HUES64 (cell line): ENCODE measurements at regions not wholly inside any gene's neighbourhood (a gene's known extent, or its start where the extent isn't known, plus 50 kb on each side); places are given as distances from the start of the nearest gene placed in this dataset.
A peak's percentile ranks its signal among the peaks of the same experiment; 100 is the strongest.

Experiments used
- H3K27ac ChIP-seq: 2 replicates; pipeline ENCODE4 v1.7.0; 2013; ENCODE audit warnings: low read depth, low read length, inconsistent platforms
- H3K27me3 ChIP-seq: 2 replicates; pipeline ENCODE4 v1.6.1; 2013; ENCODE audit warnings: mild to moderate bottlenecking, low read length; ENCODE audit not compliant: insufficient read depth
- H3K36me3 ChIP-seq: 2 replicates; pipeline ENCODE4 v1.6.1; 2013; ENCODE audit warnings: mild to moderate bottlenecking, low read length; ENCODE audit not compliant: insufficient read depth
- H3K4me1 ChIP-seq: 2 replicates; pipeline ENCODE4 v1.6.1; 2013; ENCODE audit warnings: mild to moderate bottlenecking, low read length, moderate library complexity; ENCODE audit not compliant: insufficient read depth
- H3K4me3 ChIP-seq: 2 replicates; pipeline ENCODE4 v1.5.1; 2013; ENCODE audit warnings: mild to moderate bottlenecking, low read length, moderate library complexity
- H3K9ac ChIP-seq: 2 replicates; pipeline ENCODE4 v1.6.1; 2013; ENCODE audit warnings: mild to moderate bottlenecking, low read depth, low read length
- H3K9me3 ChIP-seq: 2 replicates; pipeline ENCODE4 v1.6.1; 2013; ENCODE audit warnings: low read depth, low read length; ENCODE audit not compliant: insufficient read depth
- WGBS: fragments of 150-250, 120-280 bp; methylation state at CpG from one replicate; pipeline ENCODE4 v1.1.7; 2013; ENCODE audit warnings: missing lambda C conversion rate; 5-methylcytosine and 5-hydroxymethylcytosine counted together

DNA sequence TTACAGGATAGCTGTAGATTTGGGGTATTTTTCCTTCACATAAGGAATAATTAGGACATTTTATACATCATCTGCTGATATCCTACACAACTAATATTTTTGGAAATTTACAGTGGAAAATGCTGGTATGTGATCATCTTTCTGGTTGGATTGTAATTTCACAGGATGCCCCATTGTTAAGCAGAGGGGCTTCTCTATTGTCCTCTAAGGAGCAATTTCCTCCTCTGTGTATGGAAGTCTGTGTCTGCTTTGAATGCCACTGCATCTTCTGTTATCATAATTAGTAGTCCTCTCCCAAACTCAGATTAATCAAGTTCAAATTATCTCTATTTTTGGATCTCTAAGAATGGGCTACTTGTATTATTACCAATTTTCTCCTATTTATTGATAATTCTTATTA lies 988.1 kb upstream of the B3GALT2 start:
- Histone ChIP-seq H3K4me1 (peaks cover 34% of the 10 kb centered on the region), H3K4me3 (no peak overlapping the region), H3K27ac (peak overlapping the region; percentile 67), H3K27me3 (no peaks in the 10 kb centered on the region), H3K9me3 (no peaks in the 10 kb centered on the region), H3K9ac (no peak overlapping the region), H3K36me3 (no peaks in the 10 kb centered on the region)

DNA sequence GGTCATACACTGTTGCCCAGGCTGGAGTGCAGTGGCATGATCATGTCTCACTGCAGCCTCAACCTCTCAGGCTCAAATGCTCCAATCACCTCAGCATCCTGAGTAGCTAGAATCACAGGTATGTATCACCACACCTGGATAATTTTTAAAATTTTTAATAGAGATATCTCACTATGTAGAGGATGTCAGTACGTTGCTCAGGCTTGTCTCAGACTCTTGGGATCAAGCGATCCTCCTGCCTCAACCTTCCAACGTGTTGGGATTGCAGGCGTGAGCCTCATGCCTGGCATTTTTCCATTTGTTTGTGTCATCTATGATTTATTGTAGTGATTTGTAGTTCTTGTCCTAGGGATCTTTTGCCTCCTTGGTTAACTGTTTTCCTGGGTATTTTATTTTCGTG lies 985.2 kb upstream of the B3GALT2 start:
- peaks cover 31% of the 10 kb centered on the region for H3K4me1 ChIP-seq
- H3K9ac ChIP-seq, result no peak overlapping the region
- no peak overlapping the region for H3K27ac ChIP-seq
- no peak overlapping the region for H3K4me3 ChIP-seq
- H3K9me3 ChIP-seq, result no peaks in the 10 kb centered on the region
- H3K27me3 ChIP-seq, result no peaks in the 10 kb centered on the region
- WGBS, result 95% methylated on average over 5 of the region's 5 CpGs
- no peaks in the 10 kb centered on the region for H3K36me3 ChIP-seq

DNA sequence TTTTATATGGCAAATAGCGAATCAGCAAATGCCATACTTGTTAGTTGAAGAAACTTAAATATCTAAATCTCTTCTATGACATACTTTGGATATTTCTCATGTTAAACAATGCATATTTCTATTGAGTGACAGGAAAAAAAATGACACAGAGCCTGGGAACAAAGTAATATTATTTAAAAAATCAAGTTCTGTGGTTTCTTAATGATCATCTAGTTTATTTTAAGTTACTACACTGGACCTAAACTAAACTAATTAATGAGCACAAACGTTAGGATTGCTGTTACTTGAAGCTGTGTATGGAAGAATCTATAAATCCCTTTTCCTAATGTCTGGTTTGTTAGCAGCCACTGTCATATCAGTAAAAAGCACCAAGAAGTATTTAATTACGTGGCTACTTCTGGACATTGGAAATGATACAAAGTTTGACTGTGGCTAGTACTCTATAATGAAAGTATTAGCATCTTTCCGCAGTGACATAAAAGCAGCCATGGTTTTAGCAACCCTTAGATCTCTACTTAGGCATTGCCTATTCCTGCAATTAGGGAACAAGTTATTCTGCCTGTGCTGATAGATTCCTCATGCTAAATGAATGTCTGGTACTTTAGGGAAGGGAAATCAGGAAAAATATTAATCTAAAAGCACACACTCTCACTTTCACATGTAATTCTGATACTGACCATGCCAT lies 981.7 kb upstream of the B3GALT2 start:
- no peaks in the 10 kb centered on the region for H3K36me3 ChIP-seq
- H3K4me3 ChIP-seq, result no peak overlapping the region
- no peak overlapping the region for H3K9ac ChIP-seq
- H3K4me1 ChIP-seq, result no peaks in the 10 kb centered on the region
- H3K27me3 ChIP-seq, result no peaks in the 10 kb centered on the region
- H3K9me3 ChIP-seq, result no peaks in the 10 kb centered on the region
- no peak overlapping the region for H3K27ac ChIP-seq
- 93% methylated on average over 2 of the region's 4 CpGs for WGBS

DNA sequence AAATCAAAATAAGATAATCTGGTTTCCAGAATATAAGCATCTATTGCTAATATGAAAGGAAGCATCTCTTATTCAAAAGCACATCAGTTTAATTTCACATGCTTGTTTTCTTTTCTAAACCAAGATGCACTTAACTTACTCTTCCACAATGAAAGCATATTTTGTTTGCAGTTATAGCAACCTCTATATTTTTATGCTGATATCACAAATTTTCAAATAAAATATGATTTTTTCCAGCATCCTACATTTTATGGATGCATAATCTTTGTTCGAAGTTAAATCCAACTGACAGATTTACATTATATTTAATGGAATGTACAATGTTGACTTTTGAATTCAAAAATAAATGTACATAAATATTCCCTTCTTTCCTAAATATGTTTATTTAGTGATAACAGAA lies 978.3 kb upstream of the B3GALT2 start:
- no peak overlapping the region for H3K4me3 ChIP-seq
- WGBS, result no CpG with 5 or more reads among the region's 1 CpG
- H3K36me3 ChIP-seq, result no peaks in the 10 kb centered on the region
- no peaks in the 10 kb centered on the region for H3K4me1 ChIP-seq
- no peak overlapping the region for H3K27ac ChIP-seq
- H3K27me3 ChIP-seq, result no peaks in the 10 kb centered on the region
- no peaks in the 10 kb centered on the region for H3K9me3 ChIP-seq
- no peak overlapping the region for H3K9ac ChIP-seq

DNA sequence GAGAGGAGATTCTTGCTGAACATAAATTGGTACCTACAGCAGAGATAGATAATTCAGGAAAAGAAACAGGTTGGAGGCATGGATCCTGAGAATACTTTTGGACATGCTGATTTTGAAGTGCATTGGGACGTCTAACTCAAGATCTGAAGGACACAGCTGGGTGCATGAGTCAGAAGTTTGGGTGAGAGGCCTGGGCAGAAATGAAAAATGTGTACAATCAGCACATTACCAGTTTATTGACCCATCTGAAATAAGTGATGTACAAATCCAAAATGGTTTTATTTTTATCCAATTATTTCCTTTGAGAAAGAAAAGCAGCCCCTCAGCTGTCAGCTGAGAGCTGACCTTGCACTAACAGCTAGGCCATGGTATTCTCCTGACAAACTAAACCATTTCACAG lies 975.2 kb upstream of the B3GALT2 start:
- 93% methylated on average over 1 of the region's 1 CpG for WGBS
- no peaks in the 10 kb centered on the region for H3K36me3 ChIP-seq
- H3K4me3 ChIP-seq, result no peak overlapping the region
- H3K9me3 ChIP-seq, result no peaks in the 10 kb centered on the region
- no peak overlapping the region for H3K27ac ChIP-seq
- H3K27me3 ChIP-seq, result no peaks in the 10 kb centered on the region
- H3K4me1 ChIP-seq, result no peaks in the 10 kb centered on the region
- H3K9ac ChIP-seq, result no peak overlapping the region

DNA sequence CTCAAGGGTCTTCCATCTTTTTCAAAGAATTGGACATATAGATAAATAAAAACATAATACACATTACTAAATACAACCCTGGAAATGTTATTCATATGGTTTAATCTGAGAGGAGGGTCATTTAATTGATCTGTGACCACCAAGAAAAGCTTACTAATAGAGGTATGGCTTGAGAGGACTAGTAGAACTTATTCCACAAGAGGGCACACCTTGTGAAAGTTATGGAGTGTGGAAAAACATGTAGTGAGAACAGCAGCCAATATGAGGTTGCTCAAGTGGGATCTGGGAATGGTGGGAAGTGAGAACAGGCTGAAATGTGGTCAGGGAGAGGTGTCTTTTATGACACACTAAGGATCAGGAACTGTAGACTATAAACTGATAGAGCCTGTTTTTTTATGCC lies 973.5 kb upstream of the B3GALT2 start:
- Histone ChIP-seq H3K36me3 (no peaks in the 10 kb centered on the region), H3K27me3 (no peaks in the 10 kb centered on the region), H3K9ac (no peak overlapping the region), H3K9me3 (no peaks in the 10 kb centered on the region), H3K27ac (no peak overlapping the region), H3K4me3 (no peak overlapping the region), H3K4me1 (no peaks in the 10 kb centered on the region)

DNA sequence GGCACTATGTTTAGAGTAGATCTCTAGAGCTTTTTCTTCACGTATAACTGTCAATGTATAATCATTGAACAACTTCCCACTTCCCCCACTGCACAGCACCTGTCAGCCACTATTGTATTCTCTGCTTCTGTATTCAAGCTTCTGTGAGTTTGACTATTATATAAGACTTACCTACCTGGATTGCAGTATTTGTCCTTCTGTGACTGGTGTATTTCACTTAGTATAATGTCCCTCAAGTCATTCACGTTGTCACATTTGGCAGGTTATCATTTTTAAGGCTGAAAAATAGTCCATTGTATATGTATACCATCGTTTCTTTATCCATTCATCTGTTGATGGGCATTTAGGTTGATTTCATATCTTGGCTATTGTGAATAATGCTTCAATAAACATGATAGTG lies 969.5 kb upstream of the B3GALT2 start:
- Histone ChIP-seq H3K9me3 (no peaks in the 10 kb centered on the region), H3K27ac (no peak overlapping the region), H3K4me1 (no peaks in the 10 kb centered on the region), H3K4me3 (no peak overlapping the region), H3K9ac (no peak overlapping the region), H3K27me3 (no peaks in the 10 kb centered on the region), H3K36me3 (no peaks in the 10 kb centered on the region)
- 91% methylated on average over 3 of the region's 3 CpGs for WGBS

DNA sequence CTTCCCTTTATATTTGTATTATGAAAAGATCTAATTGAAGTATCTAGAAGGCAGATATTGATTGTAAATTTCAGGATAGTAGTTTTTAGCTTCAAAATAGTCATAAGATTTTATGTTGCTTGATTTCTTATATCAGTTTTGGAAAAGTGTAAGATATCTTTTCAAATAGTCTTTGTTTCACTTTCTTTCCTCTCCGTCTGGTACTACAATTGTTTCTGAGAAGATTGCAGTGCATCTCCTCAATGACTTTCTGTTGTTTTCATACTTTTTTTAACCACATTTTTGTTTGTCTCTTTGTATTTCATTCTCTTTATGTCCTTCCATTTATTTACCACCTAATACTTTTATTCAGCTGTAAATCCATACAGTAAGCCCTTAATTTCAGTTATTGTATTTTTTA lies 964.6 kb upstream of the B3GALT2 start:
- Histone ChIP-seq H3K27ac (no peak overlapping the region), H3K27me3 (no peaks in the 10 kb centered on the region), H3K9ac (no peak overlapping the region), H3K4me1 (no peaks in the 10 kb centered on the region), H3K36me3 (no peaks in the 10 kb centered on the region), H3K9me3 (no peaks in the 10 kb centered on the region), H3K4me3 (no peak overlapping the region)
- WGBS, result 89% methylated on average over 1 of the region's 1 CpG

DNA sequence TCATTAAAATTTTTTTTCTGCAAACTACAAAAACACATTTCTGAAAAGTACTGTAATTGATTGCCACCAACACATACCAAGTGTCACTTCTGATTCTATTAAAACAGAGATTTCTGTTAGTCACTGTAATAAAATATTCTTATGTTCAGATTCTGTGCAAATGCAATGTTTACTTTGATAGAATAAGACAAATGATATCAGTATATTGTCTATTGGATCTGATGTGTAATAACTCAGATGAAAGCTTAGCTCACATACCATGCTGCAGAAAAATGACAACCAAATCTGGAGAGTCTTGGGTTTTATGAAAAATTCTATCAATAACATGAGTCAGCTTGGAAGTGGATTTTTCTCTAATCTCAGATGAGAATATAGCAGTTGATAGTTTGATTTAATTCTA lies 963.8 kb upstream of the B3GALT2 start:
- H3K27me3 ChIP-seq, result no peaks in the 10 kb centered on the region
- no peak overlapping the region for H3K4me3 ChIP-seq
- H3K9me3 ChIP-seq, result no peaks in the 10 kb centered on the region
- H3K36me3 ChIP-seq, result no peaks in the 10 kb centered on the region
- H3K4me1 ChIP-seq, result no peaks in the 10 kb centered on the region
- H3K9ac ChIP-seq, result no peak overlapping the region
- H3K27ac ChIP-seq, result no peak overlapping the region

DNA sequence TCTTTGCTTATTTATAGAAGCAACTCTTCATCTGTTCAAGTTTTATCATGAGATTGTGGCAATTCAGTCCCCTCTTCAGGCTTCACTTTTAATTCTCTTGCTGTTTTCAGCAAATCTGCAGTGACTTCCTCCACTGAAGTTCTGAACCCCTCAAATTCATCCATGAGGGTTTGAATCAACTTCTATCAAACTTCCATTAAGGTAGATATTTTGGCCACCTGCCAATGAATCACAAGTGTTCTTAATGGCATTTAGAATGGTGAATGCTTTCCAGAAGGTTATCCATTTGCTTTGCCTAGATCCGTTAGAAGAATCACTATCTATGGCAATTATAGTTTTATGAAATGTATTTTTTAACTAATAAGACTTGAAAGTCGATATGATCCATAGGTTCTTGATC lies 946.7 kb upstream of the B3GALT2 start:
- 94% methylated on average over 2 of the region's 2 CpGs for WGBS
- Histone ChIP-seq H3K27me3 (no peaks in the 10 kb centered on the region), H3K4me1 (no peaks in the 10 kb centered on the region)

DNA sequence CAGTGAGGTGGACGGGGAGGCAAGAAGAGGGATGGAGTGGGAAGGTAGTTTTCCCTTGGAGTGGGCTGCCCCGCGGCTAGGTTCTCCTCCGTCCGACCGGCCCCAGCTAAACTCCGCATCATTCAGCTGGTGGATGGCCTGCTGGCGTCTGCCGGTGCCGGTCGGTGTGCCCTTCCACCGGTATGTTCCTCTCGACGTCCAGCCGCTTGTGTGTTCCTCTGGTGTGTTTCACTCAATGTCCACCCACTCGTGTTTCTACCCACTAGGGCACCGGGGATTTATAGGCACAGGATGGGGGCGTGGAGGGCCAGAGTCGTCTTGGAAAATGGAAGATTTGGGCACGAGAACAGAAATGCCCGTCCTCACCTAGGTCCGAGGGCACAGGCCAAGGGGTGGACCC lies 931.7 kb upstream of the B3GALT2 start:
- H3K4me3 ChIP-seq, result no peak overlapping the region
- no peak overlapping the region for H3K27ac ChIP-seq
- no peak overlapping the region for H3K9ac ChIP-seq
- no peaks in the 10 kb centered on the region for H3K4me1 ChIP-seq
- H3K36me3 ChIP-seq, result no peaks in the 10 kb centered on the region
- H3K27me3 ChIP-seq, result no peaks in the 10 kb centered on the region
- no peaks in the 10 kb centered on the region for H3K9me3 ChIP-seq
- WGBS, result 95% methylated on average over 22 of the region's 22 CpGs

More for the DNA sequence above, 946.7 kb upstream of the B3GALT2 start:
- no peaks in the 10 kb centered on the region for H3K9me3 ChIP-seq
- no peak overlapping the region for H3K27ac ChIP-seq
- H3K4me3 ChIP-seq, result no peak overlapping the region
- H3K36me3 ChIP-seq, result no peaks in the 10 kb centered on the region
- H3K9ac ChIP-seq, result no peak overlapping the region

DNA sequence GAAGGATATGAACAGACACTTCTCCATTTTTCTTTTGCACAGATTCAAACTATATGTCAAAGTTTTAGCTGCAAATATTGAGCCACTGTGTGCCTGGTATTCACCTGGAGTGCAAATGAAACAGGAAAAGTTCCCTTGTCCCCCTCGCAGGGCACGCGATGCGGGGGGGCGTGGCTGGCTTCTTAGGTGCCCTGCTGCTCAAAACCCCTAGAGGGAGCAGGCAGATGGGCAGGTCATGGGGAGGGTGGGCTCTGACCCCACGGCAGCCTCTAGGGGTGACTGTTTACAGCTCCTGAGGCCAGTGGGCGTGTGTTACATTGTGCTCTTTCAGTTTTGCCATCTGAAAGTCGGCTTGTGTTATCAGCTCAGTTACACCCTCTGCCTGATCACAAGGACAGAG lies 931.2 kb upstream of the B3GALT2 start:
- no peak overlapping the region for H3K27ac ChIP-seq
- H3K4me1 ChIP-seq, result no peaks in the 10 kb centered on the region
- H3K9me3 ChIP-seq, result no peaks in the 10 kb centered on the region
- no peaks in the 10 kb centered on the region for H3K27me3 ChIP-seq
- no peak overlapping the region for H3K9ac ChIP-seq
- WGBS, result 64% methylated on average over 8 of the region's 8 CpGs
- no peak overlapping the region for H3K4me3 ChIP-seq
- no peaks in the 10 kb centered on the region for H3K36me3 ChIP-seq
